ENCODE measurements at regions not wholly inside any gene's neighbourhood (a gene's known extent, or its start where the extent isn't known, plus 50 kb on each side); places are given as distances from the start of the nearest gene placed in this dataset.

DNA sequence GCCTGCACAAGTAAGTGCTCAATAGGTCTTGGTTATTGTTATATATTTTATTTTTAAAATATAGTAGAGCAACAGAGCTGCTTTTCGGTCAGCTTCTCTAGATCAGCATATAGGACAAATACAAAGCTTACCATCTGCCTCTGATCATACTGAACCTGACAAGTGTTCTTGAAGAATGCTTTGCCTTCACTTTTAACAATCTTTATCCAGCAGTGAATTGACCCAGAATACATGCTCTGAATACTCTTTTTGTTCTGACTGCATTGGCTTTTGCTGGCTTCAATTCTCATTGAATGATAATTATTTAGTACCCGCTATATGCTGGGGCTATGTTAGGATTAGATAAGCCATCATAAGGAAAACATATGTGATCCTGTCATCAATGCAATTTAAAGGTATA, 137.8 kb downstream of the DHRS2 start:
- H3K4me3 ChIP-seq: no peak overlapping the region
- no peak for DNase-seq
- WGBS, 2 donors: 84 to 95% methylated on average over 2 of the region's 2 CpGs
- no peaks in the 10 kb centered on the region for H3K27me3 ChIP-seq (ENCODE audit: control insufficient read depth in 3 of 3, insufficient read depth in 3 of 3, low read length in 2 of 3)
- H3K27ac ChIP-seq (ENCODE audit: low read depth in 1 of 2, low read length in 1 of 2): no peak overlapping the region
- no peaks in the 10 kb centered on the region for H3K9me3 ChIP-seq (ENCODE audit: control insufficient read depth in 4 of 4, insufficient read depth in 3 of 4, low read length in 3 of 4)
- H3K4me1 ChIP-seq (ENCODE audit: control insufficient read depth in 5 of 5, insufficient read depth in 5 of 5, low read length in 5 of 5): peaks cover 0 to 5% (median 0%) of the 10 kb centered on the region in 5 donors
- no peak for ATAC-seq (ENCODE audit: insufficient read depth, low FRiP score)
- no peak for TF ChIP-seq CTCF (IDR thresholded peaks at IDR 0.05; ENCODE audit: control extremely low read depth, extremely low read depth)
- no peak overlapping the region for H3K9ac ChIP-seq (ENCODE audit: insufficient read depth in 1 of 2, low read length in 2 of 2)
- H3K36me3 ChIP-seq (ENCODE audit: control insufficient read depth in 4 of 4, insufficient read depth in 4 of 4, low read length in 4 of 4): no peaks in the 10 kb centered on the region

DNA sequence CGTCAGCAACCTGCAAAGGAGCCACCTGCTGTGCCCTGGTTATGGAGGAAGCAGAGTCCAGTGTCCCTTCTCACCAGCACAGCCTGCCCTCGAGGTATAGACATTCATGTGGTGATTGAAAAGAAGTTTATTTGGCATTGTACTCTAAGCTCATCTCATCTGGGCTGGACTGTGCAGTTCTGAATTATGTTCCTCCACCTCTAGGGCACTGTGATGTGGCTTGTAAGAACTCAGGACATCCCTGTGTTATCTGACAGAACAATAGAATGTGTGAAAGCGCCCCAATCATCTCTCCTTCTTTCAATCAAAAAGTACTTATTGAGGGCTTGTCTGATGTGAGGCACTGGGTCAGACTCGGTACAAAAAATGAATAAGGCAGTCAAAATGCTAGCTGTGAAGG, 140.1 kb downstream of the DHRS2 start:
- no peaks in the 10 kb centered on the region for H3K27me3 ChIP-seq (ENCODE audit: control insufficient read depth in 3 of 3, insufficient read depth in 3 of 3, low read length in 2 of 3)
- peaks cover 0 to 5% (median 0%) of the 10 kb centered on the region in 5 donors for H3K4me1 ChIP-seq (ENCODE audit: control insufficient read depth in 5 of 5, insufficient read depth in 5 of 5, low read length in 5 of 5)
- H3K4me3 ChIP-seq: no peak overlapping the region
- H3K9ac ChIP-seq (ENCODE audit: insufficient read depth in 1 of 2, low read length in 2 of 2): no peak overlapping the region
- 56 to 78% methylated on average over 4 of the region's 4 CpGs for WGBS, 2 donors
- no peaks in the 10 kb centered on the region for H3K36me3 ChIP-seq (ENCODE audit: control insufficient read depth in 4 of 4, insufficient read depth in 4 of 4, low read length in 4 of 4)
- TF ChIP-seq CTCF (IDR thresholded peaks at IDR 0.05; ENCODE audit: control extremely low read depth, extremely low read depth): no peak
- H3K27ac ChIP-seq (ENCODE audit: low read depth in 1 of 2, low read length in 1 of 2): no peak overlapping the region
- no peaks in the 10 kb centered on the region for H3K9me3 ChIP-seq (ENCODE audit: control insufficient read depth in 4 of 4, insufficient read depth in 3 of 4, low read length in 3 of 4)
- ATAC-seq (ENCODE audit: insufficient read depth, low FRiP score) (no peak), DNase-seq (no peak)

DNA sequence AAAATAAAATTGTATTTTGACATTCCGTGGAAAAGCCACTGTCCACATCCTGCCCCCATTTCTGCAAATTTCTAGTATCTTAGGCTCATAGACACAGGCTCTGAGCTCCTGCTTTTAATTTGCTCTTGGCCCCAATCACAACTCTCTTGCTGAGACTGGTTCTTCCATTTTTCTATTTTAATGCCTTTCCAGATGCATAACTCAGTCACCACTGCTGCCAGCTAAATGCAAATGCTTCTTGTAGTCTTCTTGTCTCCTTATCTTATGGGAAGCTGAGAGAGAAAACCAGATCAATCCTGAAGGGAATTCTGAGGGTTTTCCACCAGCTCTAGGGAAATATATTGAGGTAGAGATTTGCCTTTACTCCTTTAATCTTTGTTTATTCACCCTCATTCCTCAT, 149.0 kb downstream of the DHRS2 start:
- no peak for DNase-seq
- H3K27me3 ChIP-seq (ENCODE audit: control insufficient read depth in 3 of 3, insufficient read depth in 3 of 3, low read length in 2 of 3): no peaks in the 10 kb centered on the region
- H3K9me3 ChIP-seq (ENCODE audit: control insufficient read depth in 4 of 4, insufficient read depth in 3 of 4, low read length in 3 of 4): peaks cover 0 to 3% (median 0%) of the 10 kb centered on the region in 4 donors
- no peak overlapping the region for H3K27ac ChIP-seq (ENCODE audit: low read depth in 1 of 2, low read length in 1 of 2)
- 86 to 88% methylated on average over 1 of the region's 1 CpG for WGBS, 2 donors
- no peak for TF ChIP-seq CTCF (IDR thresholded peaks at IDR 0.05; ENCODE audit: control extremely low read depth, extremely low read depth)
- no peak overlapping the region for H3K9ac ChIP-seq (ENCODE audit: insufficient read depth in 1 of 2, low read length in 2 of 2)
- no peaks in the 10 kb centered on the region for H3K4me1 ChIP-seq (ENCODE audit: control insufficient read depth in 5 of 5, insufficient read depth in 5 of 5, low read length in 5 of 5)
- H3K4me3 ChIP-seq: no peak overlapping the region
- no peak for ATAC-seq (ENCODE audit: insufficient read depth, low FRiP score)
- no peaks in the 10 kb centered on the region for H3K36me3 ChIP-seq (ENCODE audit: control insufficient read depth in 4 of 4, insufficient read depth in 4 of 4, low read length in 4 of 4)

- ATAC-seq (ENCODE audit: insufficient read depth, low FRiP score) (no peak), DNase-seq (no peak)
- Histone ChIP-seq H3K27ac (ENCODE audit: low read depth in 1 of 2, low read length in 1 of 2) (no peak overlapping the region), H3K27me3 (ENCODE audit: control insufficient read depth in 3 of 3, insufficient read depth in 3 of 3, low read length in 2 of 3) (no peaks in the 10 kb centered on the region), H3K4me1 (ENCODE audit: control insufficient read depth in 5 of 5, insufficient read depth in 5 of 5, low read length in 5 of 5) (no peaks in the 10 kb centered on the region), H3K36me3 (ENCODE audit: control insufficient read depth in 4 of 4, insufficient read depth in 4 of 4, low read length in 4 of 4) (no peaks in the 10 kb centered on the region), H3K9me3 (ENCODE audit: control insufficient read depth in 4 of 4, insufficient read depth in 3 of 4, low read length in 3 of 4) (peaks cover 0 to 3% (median 0%) of the 10 kb centered on the region in 4 donors), H3K9ac (ENCODE audit: insufficient read depth in 1 of 2, low read length in 2 of 2) (no peak overlapping the region), H3K4me3 (no peak overlapping the region)
- no peak for TF ChIP-seq CTCF (IDR thresholded peaks at IDR 0.05; ENCODE audit: control extremely low read depth, extremely low read depth)
- 68 to 76% methylated on average over 1 of the region's 1 CpG for WGBS, 2 donors
Measured at GRCh38 chr14:23787436-23787835, 151.3 kb downstream of the DHRS2 start.
